Activated T-cell treated with anti-CD3 and anti-CD28 coated beads, Interleukin-2, amount 50 U/mL, for 48 hours (primary cell): ENCODE measurements at regions not wholly inside any gene's neighbourhood (a gene's known extent, or its start where the extent isn't known, plus 50 kb on each side); places are given as distances from the start of the nearest gene placed in this dataset.

Experiments used
- DNase-seq, 2 experiments: peaks; one replicate each; pipeline ENCODE4 v3.0.0-alpha.2; 2020

DNA sequence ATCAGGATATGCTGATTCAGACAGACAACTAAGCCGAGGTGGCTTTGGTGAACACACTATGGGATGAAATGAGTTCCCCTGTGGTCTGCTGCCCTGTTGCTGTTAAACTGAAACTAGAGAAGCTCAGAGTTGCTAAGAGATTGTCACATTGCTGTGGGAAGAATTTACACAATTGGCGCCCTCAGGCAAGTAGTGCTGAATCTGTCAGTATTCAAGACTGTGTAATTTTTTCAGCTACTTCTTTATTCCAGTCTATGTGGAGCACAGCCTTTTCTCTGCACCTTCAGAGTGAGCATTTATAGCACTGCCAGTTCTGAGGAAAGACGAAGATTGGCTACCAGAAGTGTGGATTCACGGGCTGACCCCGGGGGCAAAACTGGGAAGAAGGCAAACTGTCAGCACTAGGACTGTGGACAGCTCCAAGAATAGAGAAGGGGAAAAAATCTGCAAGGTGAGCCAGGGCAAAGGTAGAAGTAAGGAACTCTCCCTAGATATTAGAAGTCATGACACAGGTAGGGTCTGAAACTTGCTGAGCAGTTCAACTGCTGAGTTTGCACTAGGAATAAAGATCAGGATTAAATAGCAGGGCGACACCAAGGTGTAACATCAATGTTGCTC lies 218.8 kb upstream of the TMPO start:
- DNase-seq: no peak

GRCh38 chr12:98297538-98297937 lies 217.9 kb upstream of the TMPO start:
- no peak for DNase-seq

GRCh38 chr12:98308141-98308540 lies 207.2 kb upstream of the TMPO start:
- no peak for DNase-seq

- no peak for DNase-seq
These were observed 197.2 kb upstream of the TMPO start for GRCh38 chr12:98317939-98318899.

GRCh38 chr12:98319716-98320425 lies 195.5 kb upstream of the TMPO start:
- no peak for DNase-seq

- no peak for DNase-seq
These were observed 190.4 kb upstream of the TMPO start for GRCh38 chr12:98325003-98325402.

GRCh38 chr12:98328467-98328866 lies 186.9 kb upstream of the TMPO start:
- DNase-seq: no peak

GRCh38 chr12:98329589-98329988 lies 185.8 kb upstream of the TMPO start:
- no peak for DNase-seq

GRCh38 chr12:98332642-98333041 lies 182.7 kb upstream of the TMPO start:
- no peak for DNase-seq

- DNase-seq: no peak
These were observed 180.6 kb upstream of the TMPO start for GRCh38 chr12:98334768-98335167.

DNA sequence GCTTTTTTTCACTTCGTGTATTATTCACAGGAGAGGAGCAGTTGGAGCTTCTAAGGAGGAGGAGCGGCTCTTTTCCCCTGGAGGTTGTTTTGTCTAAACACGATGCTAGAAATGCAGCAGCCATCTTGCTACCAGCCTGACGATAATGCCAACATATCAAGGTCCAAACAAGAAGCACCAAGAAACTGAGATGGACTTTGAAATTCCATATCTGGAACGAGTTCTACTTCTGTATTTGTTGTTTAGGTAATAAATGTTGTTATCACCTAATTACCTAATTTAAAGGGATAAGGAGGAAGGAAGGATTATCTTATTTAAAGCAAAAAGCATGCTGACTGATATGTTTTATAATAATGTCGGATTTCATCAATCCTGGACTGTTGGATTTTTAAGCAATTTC lies 174.4 kb upstream of the TMPO start:
- DNase-seq: no peak

DNA sequence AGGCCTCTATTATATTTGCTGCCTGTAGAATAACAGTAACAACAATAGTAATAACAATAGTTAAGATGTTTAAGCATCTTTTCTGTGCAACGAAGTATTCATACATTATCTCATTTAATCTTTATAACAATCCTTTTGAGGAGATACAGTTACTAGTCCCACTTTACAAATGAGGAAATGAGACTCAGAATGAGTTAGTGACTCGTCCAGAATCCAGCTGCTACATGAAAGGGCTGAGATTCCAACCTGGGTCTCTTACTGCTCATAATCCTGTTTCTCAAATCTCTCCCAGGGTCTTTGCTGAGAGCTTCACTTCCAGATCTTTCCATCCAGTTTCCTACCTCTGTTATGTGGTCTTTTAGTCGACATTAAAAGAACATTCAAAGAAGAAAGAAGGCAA lies 173.7 kb upstream of the TMPO start:
- no peak for DNase-seq

- DNase-seq: no peak
These were observed 172.3 kb upstream of the TMPO start for GRCh38 chr12:98343002-98343567.

GRCh38 chr12:98344046-98344930 lies 171.1 kb upstream of the TMPO start:
- no peak for DNase-seq

- no peak for DNase-seq
These were observed 170.0 kb upstream of the TMPO start for GRCh38 chr12:98345308-98345876.

DNA sequence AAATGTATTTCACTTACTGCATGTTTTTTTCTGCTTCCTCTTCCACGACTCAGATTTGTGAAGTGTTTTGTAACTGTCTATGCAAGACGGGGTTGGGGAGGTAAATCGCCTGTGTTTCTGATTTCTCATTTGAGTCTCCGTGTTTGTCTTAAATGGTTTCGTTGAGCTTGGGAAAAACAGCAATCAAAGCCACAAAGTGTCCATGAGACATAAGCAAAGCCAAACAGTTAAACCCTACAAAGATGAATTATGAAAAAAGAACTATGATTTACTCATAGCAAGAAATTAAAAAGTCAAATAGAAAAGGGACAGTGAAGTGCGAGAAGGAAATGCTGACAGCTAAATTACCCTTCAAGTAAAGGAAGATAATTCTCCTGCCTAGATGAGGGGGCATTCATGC lies 164.3 kb upstream of the TMPO start:
- DNase-seq: no peak

GRCh38 chr12:98351784-98352183 lies 163.6 kb upstream of the TMPO start:
- no peak for DNase-seq

DNA sequence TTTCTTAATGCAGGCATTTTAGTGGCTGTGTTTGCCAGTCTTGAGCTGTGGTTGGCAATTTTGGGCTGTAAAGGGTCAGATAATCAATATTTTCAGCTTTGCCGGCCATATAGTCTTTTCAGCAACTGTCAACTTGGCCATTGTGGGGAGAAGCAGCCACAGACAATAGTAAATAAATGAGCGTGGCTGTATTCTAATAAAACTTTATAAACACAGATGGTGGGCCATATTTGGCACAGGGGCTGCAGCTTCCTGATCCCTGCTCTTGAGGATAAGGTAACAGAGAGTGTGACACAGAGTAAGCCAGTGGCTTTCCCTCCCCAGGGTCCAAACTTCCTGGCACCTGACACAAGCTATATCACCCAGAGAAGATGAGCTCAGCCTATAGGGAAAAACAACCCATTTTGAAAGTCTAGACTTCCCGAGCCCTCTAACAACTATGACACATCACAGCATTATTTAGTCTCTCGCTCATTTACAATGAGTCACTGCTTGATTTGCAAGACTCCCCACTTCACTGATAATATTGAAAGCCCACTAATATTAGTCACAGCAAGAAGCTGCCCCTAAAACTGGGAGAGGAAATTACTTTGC lies 163.1 kb upstream of the TMPO start:
- peak; percentile 17 to 19 for DNase-seq

DNA sequence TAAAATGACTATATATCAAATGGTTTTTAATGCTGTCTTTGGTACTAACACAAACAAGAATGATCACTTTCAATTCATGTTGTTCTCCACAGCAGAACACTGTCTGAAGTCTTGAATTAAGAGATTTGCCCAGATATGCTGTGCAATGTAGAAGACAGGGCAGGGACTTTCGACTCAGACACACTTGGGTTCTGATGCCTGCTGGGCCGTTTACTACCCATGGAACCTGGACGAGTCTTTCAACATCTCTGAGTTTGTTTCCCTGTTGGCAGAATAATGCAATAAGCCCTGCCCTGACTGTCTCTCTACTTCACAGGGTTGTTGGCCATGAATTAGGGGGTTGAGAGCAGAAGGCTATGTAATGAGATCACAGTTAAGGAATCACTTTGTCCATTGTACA lies 162.6 kb upstream of the TMPO start:
- DNase-seq: no peak

- no peak for DNase-seq
These were observed 160.8 kb upstream of the TMPO start for GRCh38 chr12:98354520-98355035.

DNA sequence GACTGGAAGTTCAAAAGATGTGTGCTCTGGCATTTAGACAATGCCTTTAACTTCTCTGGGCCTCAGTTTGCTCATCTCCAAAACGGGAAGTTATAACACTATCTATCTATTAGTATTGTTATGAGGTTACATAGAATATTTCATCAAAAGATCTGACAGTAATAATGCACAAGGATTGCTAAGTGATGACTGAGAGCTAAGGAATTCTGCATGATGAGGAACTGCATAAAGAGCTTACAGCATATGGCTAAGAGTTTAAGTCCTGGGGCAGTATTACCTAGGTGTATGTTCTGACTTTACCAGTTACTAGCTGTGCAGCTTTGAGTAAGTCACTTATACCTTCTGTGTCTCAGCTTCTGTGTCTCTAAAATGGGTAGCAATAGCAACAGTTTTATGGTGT lies 160.1 kb upstream of the TMPO start:
- DNase-seq: no peak
